ENCODE measurements at regions not wholly inside any gene's neighbourhood (a gene's known extent, or its start where the extent isn't known, plus 50 kb on each side); places are given as distances from the start of the nearest gene placed in this dataset.

DNA sequence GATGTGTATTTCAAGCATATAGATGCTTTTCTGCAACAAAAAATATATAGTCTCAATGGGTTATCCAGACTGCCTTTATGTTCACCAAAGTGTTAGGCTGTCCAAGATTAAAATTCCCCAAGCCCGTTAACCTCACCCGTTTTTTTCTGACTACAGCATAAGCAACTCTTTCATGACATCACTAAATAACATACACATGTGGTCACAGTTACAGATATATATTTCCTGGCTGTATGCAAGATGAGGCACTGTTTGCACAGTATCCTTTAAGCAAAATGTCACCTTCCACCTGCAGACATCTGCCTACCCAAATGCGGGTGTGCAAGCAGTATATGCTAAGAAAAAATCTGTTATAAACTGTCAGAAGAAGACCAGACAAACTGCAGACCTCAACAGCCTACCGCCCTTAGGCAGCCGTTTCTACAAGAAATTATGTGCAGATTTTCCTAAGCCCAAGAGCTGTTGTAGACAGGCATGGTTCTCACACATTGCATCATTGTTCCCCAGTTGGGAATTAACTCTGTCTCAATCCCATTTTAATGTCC is 183.1 kb upstream of the MXRA5 start:
- no peaks in the 10 kb centered on the region for H3K9me3 ChIP-seq (ENCODE audit: control extremely low read depth in 1 of 3, control insufficient read depth in 2 of 3, insufficient read depth in 1 of 3, low read length in 2 of 3)
- CTCF ChIA-PET, result no interaction called here
- ATAC-seq (ENCODE audit: low read depth) (no peak), DNase-seq (no peak)
- H3K27ac Mint-ChIP-seq, result no peak overlapping the region
- WGBS (ENCODE audit: insufficient coverage), result 56% methylated on average over 2 of the region's 5 CpGs
- H4K20me1 ChIP-seq (ENCODE audit: control insufficient read depth, insufficient read depth, low read length, poor library complexity, severe bottlenecking), result no peaks in the 10 kb centered on the region
- no peak overlapping the region for H3K9ac ChIP-seq (ENCODE audit: low read length)
- no peak overlapping the region for H3K4me2 ChIP-seq (replicated peaks; ENCODE audit: low read depth, low read length, poor library complexity, severe bottlenecking)
- H3K4me3 ChIP-seq (ENCODE audit: control extremely low read depth in 1 of 5, extremely low read depth in 1 of 5, insufficient read depth in 1 of 5, low read depth in 2 of 5, low read length in 4 of 5), result no peak overlapping the region
- POLR2A ChIA-PET, result no interaction called here
- H3K27me3 ChIP-seq (replicated peaks in 1 of 4; ENCODE audit: control extremely low read depth in 1 of 4, control insufficient read depth in 3 of 4, insufficient read depth in 4 of 4, low read length in 3 of 4), result no peaks in the 10 kb centered on the region
- no peak overlapping the region for H2AFZ ChIP-seq (ENCODE audit: insufficient read depth, low read depth, low read length, poor library complexity, severe bottlenecking)
- H3K9me3 Mint-ChIP-seq (ENCODE audit: insufficient read depth), result no peaks in the 10 kb centered on the region
- TF ChIP-seq EZH2 (IDR thresholded peaks at IDR 0.05; ENCODE audit: borderline replicate concordance, insufficient read depth, low read depth, low read length, poor library complexity, severe bottlenecking), result no peak
- TF ChIP-seq, protein P1, sequence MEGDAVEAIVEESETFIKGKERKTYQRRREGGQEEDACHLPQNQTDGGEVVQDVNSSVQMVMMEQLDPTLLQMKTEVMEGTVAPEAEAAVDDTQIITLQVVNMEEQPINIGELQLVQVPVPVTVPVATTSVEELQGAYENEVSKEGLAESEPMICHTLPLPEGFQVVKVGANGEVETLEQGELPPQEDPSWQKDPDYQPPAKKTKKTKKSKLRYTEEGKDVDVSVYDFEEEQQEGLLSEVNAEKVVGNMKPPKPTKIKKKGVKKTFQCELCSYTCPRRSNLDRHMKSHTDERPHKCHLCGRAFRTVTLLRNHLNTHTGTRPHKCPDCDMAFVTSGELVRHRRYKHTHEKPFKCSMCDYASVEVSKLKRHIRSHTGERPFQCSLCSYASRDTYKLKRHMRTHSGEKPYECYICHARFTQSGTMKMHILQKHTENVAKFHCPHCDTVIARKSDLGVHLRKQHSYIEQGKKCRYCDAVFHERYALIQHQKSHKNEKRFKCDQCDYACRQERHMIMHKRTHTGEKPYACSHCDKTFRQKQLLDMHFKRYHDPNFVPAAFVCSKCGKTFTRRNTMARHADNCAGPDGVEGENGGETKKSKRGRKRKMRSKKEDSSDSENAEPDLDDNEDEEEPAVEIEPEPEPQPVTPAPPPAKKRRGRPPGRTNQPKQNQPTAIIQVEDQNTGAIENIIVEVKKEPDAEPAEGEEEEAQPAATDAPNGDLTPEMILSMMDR (IDR thresholded peaks at IDR 0.05), result no peak
- intact Hi-C loops (cut with micrococcal nuclease), result no loop called here
- H3K27me3 Mint-ChIP-seq, result no peaks in the 10 kb centered on the region
- H3K27ac ChIP-seq (ENCODE audit: low read length in 2 of 2), result no peak overlapping the region
- H3K4me1 Mint-ChIP-seq, result no peaks in the 10 kb centered on the region
- H3K4me1 ChIP-seq (ENCODE audit: control insufficient read depth in 2 of 2, insufficient read depth in 2 of 2, low read length in 2 of 2), result no peaks in the 10 kb centered on the region
- no peaks in the 10 kb centered on the region for H3K79me2 ChIP-seq (ENCODE audit: control insufficient read depth, insufficient read depth, low read length)
- H3K4me3 Mint-ChIP-seq, result no peak overlapping the region
- H3K36me3 ChIP-seq (replicated peaks in 1 of 2; ENCODE audit: control extremely low read depth in 1 of 2, control insufficient read depth in 1 of 2, extremely low read depth in 1 of 2, insufficient read depth in 2 of 2, low read length in 1 of 2), result no peaks in the 10 kb centered on the region

DNA sequence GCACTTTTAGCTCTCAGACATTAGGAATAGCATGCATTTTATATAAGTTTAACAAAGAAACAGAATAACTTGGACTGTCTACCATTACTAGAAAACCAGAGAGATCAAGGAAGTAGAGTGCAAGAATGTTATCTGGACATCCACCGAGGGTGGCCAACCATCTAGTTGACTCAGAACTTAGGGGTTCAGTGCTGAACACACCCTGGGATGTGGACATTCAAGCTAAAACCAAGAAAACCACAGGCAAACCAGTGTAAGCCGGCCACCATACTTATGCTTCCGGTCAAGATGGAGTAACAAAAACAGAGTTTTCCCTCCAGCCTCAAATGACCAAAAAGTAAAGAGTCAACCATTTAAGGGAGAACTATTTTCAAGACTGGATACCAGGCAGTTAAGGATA is 181.4 kb upstream of the MXRA5 start:
- Mint-ChIP-seq H3K4me1 (no peaks in the 10 kb centered on the region), H3K4me3 (no peak overlapping the region), H3K9me3 (ENCODE audit: insufficient read depth) (no peaks in the 10 kb centered on the region), H3K27me3 (no peaks in the 10 kb centered on the region), H3K27ac (no peak overlapping the region)
- Histone ChIP-seq H3K36me3 (replicated peaks in 1 of 2; ENCODE audit: control extremely low read depth in 1 of 2, control insufficient read depth in 1 of 2, extremely low read depth in 1 of 2, insufficient read depth in 2 of 2, low read length in 1 of 2) (no peaks in the 10 kb centered on the region), H3K9ac (ENCODE audit: low read length) (no peak overlapping the region), H2AFZ (ENCODE audit: insufficient read depth, low read depth, low read length, poor library complexity, severe bottlenecking) (no peak overlapping the region), H3K79me2 (ENCODE audit: control insufficient read depth, insufficient read depth, low read length) (no peaks in the 10 kb centered on the region), H3K27ac (ENCODE audit: low read length in 2 of 2) (no peak overlapping the region), H3K27me3 (replicated peaks in 1 of 4; ENCODE audit: control extremely low read depth in 1 of 4, control insufficient read depth in 3 of 4, insufficient read depth in 4 of 4, low read length in 3 of 4) (no peaks in the 10 kb centered on the region), H3K4me1 (ENCODE audit: control insufficient read depth in 2 of 2, insufficient read depth in 2 of 2, low read length in 2 of 2) (no peaks in the 10 kb centered on the region), H4K20me1 (ENCODE audit: control insufficient read depth, insufficient read depth, low read length, poor library complexity, severe bottlenecking) (no peaks in the 10 kb centered on the region), H3K9me3 (ENCODE audit: control extremely low read depth in 1 of 3, control insufficient read depth in 2 of 3, insufficient read depth in 1 of 3, low read length in 2 of 3) (no peaks in the 10 kb centered on the region), H3K4me2 (replicated peaks; ENCODE audit: low read depth, low read length, poor library complexity, severe bottlenecking) (no peak overlapping the region), H3K4me3 (ENCODE audit: control extremely low read depth in 1 of 5, extremely low read depth in 1 of 5, insufficient read depth in 1 of 5, low read depth in 2 of 5, low read length in 4 of 5) (no peak overlapping the region)
- intact Hi-C loops (cut with micrococcal nuclease), result no loop called here
- POLR2A ChIA-PET, result no interaction called here
- 80% methylated on average over 1 of the region's 3 CpGs for WGBS (ENCODE audit: insufficient coverage)
- no peak for ATAC-seq (ENCODE audit: low read depth)
- no peak for DNase-seq
- CTCF ChIA-PET, result no interaction called here
- TF ChIP-seq, protein P1 (IDR thresholded peaks at IDR 0.05), result no peak
- no peak for TF ChIP-seq EZH2 (IDR thresholded peaks at IDR 0.05; ENCODE audit: borderline replicate concordance, insufficient read depth, low read depth, low read length, poor library complexity, severe bottlenecking)
